HG03457 (cell line): ENCODE measurements at regions not wholly inside any gene's neighbourhood (a gene's known extent, or its start where the extent isn't known, plus 50 kb on each side); places are given as distances from the start of the nearest gene placed in this dataset.

Source experiments
- ATAC-seq: cut with Tn5 transposase; IDR thresholded peaks from one replicate; pipeline ENCODE4 v1.9.1; 2021; ENCODE audit warnings: moderate number of reproducible peaks; ENCODE audit not compliant: unreplicated experiment

GRCh38 chr3:89625945-89626344 is 518.5 kb downstream of the EPHA3 start:
- no peak for ATAC-seq

GRCh38 chr3:89628856-89629670 is 521.6 kb downstream of the EPHA3 start:
- ATAC-seq = no peak

GRCh38 chr3:89635137-89635536 is 527.7 kb downstream of the EPHA3 start:
- ATAC-seq = no peak

- ATAC-seq = no peak
Observed at GRCh38 chr3:89644716-89645115, 537.3 kb downstream of the EPHA3 start.

GRCh38 chr3:89649431-89649830 is 542.0 kb downstream of the EPHA3 start:
- no peak for ATAC-seq

- no peak for ATAC-seq
Observed at GRCh38 chr3:89654031-89654430, 546.6 kb downstream of the EPHA3 start.

GRCh38 chr3:89656388-89656787 is 549.0 kb downstream of the EPHA3 start:
- ATAC-seq = no peak

- ATAC-seq = no peak
Observed at GRCh38 chr3:89679686-89680085, 572.3 kb downstream of the EPHA3 start.

GRCh38 chr3:89682556-89682955 is 575.1 kb downstream of the EPHA3 start:
- no peak for ATAC-seq

GRCh38 chr3:89685731-89686130 is 578.3 kb downstream of the EPHA3 start:
- ATAC-seq = no peak

GRCh38 chr3:89690646-89691045 is 583.2 kb downstream of the EPHA3 start:
- no peak for ATAC-seq

GRCh38 chr3:89692601-89693000 is 585.2 kb downstream of the EPHA3 start:
- ATAC-seq = no peak

GRCh38 chr3:89697321-89697916 is 590.0 kb downstream of the EPHA3 start:
- ATAC-seq = no peak

- ATAC-seq = no peak
Observed at GRCh38 chr3:89698208-89698830, 590.9 kb downstream of the EPHA3 start.

GRCh38 chr3:89699229-89699628 is 591.8 kb downstream of the EPHA3 start:
- no peak for ATAC-seq

GRCh38 chr3:89699771-89700170 is 592.4 kb downstream of the EPHA3 start:
- ATAC-seq = no peak

GRCh38 chr3:89702404-89702803 is 595.0 kb downstream of the EPHA3 start:
- no peak for ATAC-seq

GRCh38 chr3:89713196-89713595 is 605.8 kb downstream of the EPHA3 start:
- no peak for ATAC-seq

GRCh38 chr3:89714237-89714636 is 606.8 kb downstream of the EPHA3 start:
- no peak for ATAC-seq

- no peak for ATAC-seq
Observed at GRCh38 chr3:89740080-89740880, 632.9 kb downstream of the EPHA3 start.

- ATAC-seq = no peak
Observed at GRCh38 chr3:89740881-89741177, 633.4 kb downstream of the EPHA3 start.

- ATAC-seq = no peak
Observed at GRCh38 chr3:89742546-89742945, 635.1 kb downstream of the EPHA3 start.
